Activated naive CD4-positive, alpha-beta T cell treated with anti-CD3 and anti-CD28 coated beads, Interleukin-2, amount 50 U/mL, for 72 hours (primary cell): ENCODE measurements at regions not wholly inside any gene's neighbourhood (a gene's known extent, or its start where the extent isn't known, plus 50 kb on each side); places are given as distances from the start of the nearest gene placed in this dataset.
A peak's percentile ranks its signal among the peaks of the same experiment; 100 is the strongest.

ENCODE experiments used
- ATAC-seq, 2 donors: fragments of 150-1000 bp; cut with Tn5 transposase; 2 replicates each; pipeline ENCODE4 v1.10.0; 2021; ENCODE audit warnings: mild to moderate bottlenecking in 2 of 2, moderate library complexity in 2 of 2
- DNase-seq, 2 donors: peaks; one replicate each; pipeline ENCODE4 v3.0.0; 2021 to 2022; ENCODE audit warnings: low spot score in 2 of 2
- H3K27ac Mint-ChIP-seq, 2 donors: one replicate each; pipeline ENCODE4 v1.8.0; 2022; ENCODE audit warnings: mild to moderate bottlenecking in 2 of 2, mixed read lengths in 2 of 2
- H3K36me3 Mint-ChIP-seq, 2 donors: one replicate each; pipeline ENCODE4 v1.8.0; 2022; ENCODE audit warnings: mixed read lengths in 2 of 2
- H3K9me3 Mint-ChIP-seq, 2 donors: one replicate each; pipeline ENCODE4 v1.8.0; 2022; ENCODE audit warnings: mixed read lengths in 2 of 2

- no peak for ATAC-seq
- DNase-seq = no peak
- no peaks in the 10 kb centered on the region for H3K36me3 Mint-ChIP-seq
- H3K9me3 Mint-ChIP-seq = no peaks in the 10 kb centered on the region
- H3K27ac Mint-ChIP-seq = no peak overlapping the region
Observed at GRCh38 chr9:20216438-20216837, 405.9 kb downstream of the MLLT3 start.

DNA sequence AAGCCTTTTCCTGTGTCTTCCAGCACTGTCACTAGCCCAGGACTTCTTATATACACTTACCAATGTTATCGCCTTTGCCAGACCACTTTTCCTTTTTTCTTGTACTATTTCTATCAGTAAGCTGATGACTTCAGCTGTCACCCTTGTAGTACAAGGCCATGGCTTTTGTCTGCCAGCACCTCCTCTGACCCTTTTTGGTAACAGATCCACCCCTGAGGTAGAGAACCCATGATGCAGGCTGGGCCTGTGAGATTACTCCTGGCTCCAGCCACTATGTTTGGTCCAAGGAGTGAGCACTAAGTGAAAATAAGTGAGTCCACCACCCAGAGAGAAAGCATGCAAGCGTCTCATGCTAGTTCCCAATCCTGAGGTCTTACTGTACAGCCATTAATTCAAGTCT lies 406.7 kb downstream of the MLLT3 start:
- ATAC-seq (no peak), DNase-seq (no peak)
- no peaks in the 10 kb centered on the region for H3K9me3 Mint-ChIP-seq
- no peak overlapping the region for H3K27ac Mint-ChIP-seq
- no peaks in the 10 kb centered on the region for H3K36me3 Mint-ChIP-seq

DNA sequence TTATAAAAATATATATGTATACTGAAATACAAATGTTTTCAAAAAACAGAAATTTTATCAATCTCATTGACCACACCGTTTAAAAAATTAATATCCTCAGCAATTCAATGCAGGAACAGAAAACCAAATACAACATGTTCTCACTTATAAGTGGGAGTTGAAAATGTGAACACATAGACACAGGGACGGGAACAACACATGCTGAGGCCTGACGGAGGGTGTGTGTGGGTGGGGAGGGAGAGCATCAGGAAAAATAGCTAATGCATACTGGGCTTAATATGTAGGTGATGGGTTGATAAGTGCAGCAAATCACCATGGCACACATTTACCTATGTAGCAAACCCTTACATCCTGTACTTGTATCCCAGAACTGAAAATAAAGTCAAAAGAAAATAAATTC lies 409.5 kb downstream of the MLLT3 start:
- no peak for DNase-seq
- no peak for ATAC-seq
- H3K36me3 Mint-ChIP-seq = no peaks in the 10 kb centered on the region
- no peaks in the 10 kb centered on the region for H3K9me3 Mint-ChIP-seq
- no peak overlapping the region for H3K27ac Mint-ChIP-seq

DNA sequence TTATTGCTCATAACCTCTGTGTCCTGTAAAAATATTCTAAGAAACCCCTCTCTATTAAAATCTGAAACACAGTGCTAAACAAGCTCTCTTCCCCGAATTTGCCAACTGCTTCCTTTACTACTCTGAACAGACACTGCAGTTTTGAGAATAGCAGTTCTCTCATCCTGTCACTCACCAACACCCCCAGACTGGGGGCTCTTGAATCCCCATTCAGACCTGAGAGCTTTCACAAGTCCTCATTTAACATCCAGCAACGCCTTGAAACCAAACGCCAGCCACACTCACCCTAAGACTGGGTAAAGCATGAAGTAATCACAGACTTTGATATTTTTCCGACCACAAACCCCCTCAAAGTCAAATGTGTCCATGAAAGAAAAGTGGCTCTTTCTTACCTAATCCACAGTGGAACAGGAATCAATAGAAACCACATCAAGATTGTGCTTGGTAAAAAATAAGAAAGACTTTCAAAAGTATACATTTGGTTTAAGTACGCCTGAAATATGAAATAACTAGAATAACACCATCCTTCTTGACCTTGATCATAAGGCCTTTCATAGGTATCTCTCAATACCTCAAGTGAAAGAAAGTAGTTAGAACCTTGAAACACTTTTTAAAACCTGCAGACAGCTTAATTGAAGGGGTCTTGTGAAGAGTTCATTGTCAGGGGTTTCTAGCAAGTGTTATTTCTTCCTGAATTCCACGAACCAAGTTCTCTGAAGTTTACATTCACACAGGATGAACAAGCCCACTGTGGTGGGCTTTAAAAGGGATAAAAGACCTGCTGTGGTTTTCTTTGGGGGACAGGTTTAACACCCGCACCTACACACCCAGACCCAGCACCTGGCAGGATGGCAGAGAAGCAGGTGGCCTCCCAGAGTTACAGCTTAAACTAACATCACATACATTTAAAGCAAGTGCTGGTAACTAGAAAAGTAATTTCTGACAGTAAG lies 412.6 kb downstream of the MLLT3 start:
- peak; percentile 58 to 71 for DNase-seq
- peak overlapping the region; percentile 74 to 97 for H3K27ac Mint-ChIP-seq
- H3K9me3 Mint-ChIP-seq = no peaks in the 10 kb centered on the region
- no peaks in the 10 kb centered on the region for H3K36me3 Mint-ChIP-seq
- peak; percentile 83 to 89 for ATAC-seq

- peak overlapping the region; percentile 74 to 98 for H3K27ac Mint-ChIP-seq
- H3K36me3 Mint-ChIP-seq = no peaks in the 10 kb centered on the region
- no peaks in the 10 kb centered on the region for H3K9me3 Mint-ChIP-seq
- peak in 1 of 2 donors; percentile 9 for DNase-seq
- ATAC-seq = peak; percentile 77 to 82
Observed at GRCh38 chr9:20208961-20209371, 413.3 kb downstream of the MLLT3 start.

DNA sequence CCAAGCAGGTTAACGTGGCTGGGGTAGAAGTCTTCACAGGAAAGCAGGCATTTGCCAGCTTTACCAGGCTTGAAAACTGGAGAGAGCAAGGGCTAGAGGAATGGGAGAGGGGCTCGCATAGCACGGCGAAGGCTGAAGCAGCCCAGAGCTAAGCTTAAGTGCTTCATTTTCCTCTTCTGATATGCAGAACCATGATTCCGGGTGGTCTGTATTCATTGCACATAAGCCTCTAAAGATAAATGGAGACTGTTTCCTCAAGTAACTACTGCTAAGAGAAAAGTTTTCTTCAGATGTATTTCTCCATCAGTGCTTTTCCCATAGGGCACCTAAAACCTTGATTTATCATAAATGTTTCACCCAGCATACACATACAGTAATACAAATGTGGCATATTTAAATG lies 414.1 kb downstream of the MLLT3 start:
- ATAC-seq (no peak), DNase-seq (no peak)
- no peaks in the 10 kb centered on the region for H3K36me3 Mint-ChIP-seq
- H3K27ac Mint-ChIP-seq = peak overlapping the region in 1 of 2 donors; percentile 98
- no peaks in the 10 kb centered on the region for H3K9me3 Mint-ChIP-seq

DNA sequence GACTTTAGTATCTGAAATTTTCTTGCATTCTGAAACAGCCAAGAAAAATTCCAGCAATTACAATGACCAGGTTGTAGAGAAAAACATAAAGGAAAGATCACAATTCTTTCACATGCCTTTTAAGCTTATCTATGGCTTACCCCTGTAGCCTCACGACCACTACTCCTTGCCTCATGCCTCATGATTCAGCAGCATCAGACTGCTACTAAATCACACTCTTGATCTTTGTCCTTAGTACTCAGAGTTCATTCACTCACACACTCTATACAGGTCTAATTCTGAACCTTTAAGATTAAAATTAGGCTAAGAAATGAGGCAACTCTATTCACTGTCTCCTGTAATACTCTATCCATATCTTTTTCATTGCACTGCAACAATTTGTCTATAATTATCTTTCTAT lies 415.1 kb downstream of the MLLT3 start:
- no peak overlapping the region for H3K27ac Mint-ChIP-seq
- DNase-seq = no peak
- ATAC-seq = no peak
- H3K9me3 Mint-ChIP-seq = peaks cover 0 to 5% of the 10 kb centered on the region in 2 donors
- H3K36me3 Mint-ChIP-seq = peaks cover 3 to 6% of the 10 kb centered on the region in 2 donors

DNA sequence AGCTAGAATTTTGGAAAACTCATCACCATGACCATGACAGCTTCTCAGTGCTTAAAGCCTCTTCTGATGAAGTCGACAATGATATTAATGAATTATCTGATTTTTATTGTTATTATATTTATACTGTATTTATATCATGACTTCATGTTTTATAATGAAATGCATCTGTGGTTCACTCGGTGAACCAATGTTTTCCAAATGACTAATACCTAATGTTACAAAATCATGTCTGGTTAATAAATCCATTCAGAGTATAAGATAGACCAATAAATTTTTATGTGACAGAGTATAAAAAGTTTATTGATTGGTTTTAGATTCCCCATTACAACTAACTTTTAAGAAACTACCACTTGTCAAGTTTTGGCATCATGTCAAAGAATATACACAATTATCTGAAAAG lies 416.5 kb downstream of the MLLT3 start:
- Mint-ChIP-seq H3K27ac (no peak overlapping the region), H3K36me3 (peaks cover 5 to 18% of the 10 kb centered on the region in 2 donors), H3K9me3 (peaks cover 0 to 6% of the 10 kb centered on the region in 2 donors)
- ATAC-seq = no peak
- DNase-seq = no peak

DNA sequence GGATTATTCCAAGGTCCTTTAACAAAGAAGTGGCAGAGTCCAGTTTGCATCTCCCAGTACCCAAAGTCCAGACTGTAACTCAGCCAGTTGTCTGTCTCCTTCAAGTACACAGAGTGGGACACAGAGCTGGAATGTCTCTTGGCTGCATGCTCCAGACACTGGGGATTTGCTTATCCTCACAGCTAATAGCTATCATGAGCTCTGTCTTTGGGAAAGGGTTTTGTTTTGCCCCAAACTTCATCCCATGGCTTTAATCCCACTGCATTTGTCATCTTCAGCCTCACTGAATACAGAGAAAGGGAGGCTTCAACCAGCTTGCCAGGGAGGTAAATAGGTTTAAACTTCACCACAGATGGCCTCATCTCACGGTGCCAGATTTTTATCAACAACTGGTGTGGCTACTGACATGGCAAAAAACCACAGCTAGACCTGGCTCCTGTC lies 412.2 kb upstream of the SLC24A2 start:
- DNase-seq = no peak
- H3K9me3 Mint-ChIP-seq = peaks cover 0 to 9% of the 10 kb centered on the region in 2 donors
- no peak for ATAC-seq
- H3K36me3 Mint-ChIP-seq = peaks cover 5 to 24% of the 10 kb centered on the region in 2 donors
- H3K27ac Mint-ChIP-seq = no peak overlapping the region

- no peak for DNase-seq
- Mint-ChIP-seq H3K27ac (no peak overlapping the region), H3K36me3 (peaks cover 5 to 24% of the 10 kb centered on the region in 2 donors), H3K9me3 (peaks cover 2 to 11% of the 10 kb centered on the region in 2 donors)
- ATAC-seq = no peak
Observed at GRCh38 chr9:20200581-20200980, 411.7 kb upstream of the SLC24A2 start.

DNA sequence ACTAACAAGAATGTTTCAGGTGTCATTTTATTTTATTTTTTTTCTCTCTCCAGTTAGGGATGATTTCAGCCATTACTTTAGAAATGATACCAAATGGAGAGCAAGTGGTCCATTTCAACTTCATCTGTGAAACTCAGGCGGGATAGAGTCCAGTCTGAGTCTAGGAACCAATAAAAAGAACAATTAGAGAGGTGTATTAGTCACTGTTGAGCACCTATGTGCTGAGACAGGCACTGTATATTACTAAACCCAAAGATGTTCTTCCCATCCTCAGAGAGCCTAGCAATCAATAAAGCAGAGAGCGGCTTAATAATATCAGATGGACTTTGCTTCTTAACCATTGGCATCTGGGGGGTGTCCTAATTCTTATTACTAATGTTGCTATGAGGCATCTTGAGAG lies 410.3 kb upstream of the SLC24A2 start:
- H3K36me3 Mint-ChIP-seq = peaks cover 5 to 24% of the 10 kb centered on the region in 2 donors
- peaks cover 5 to 15% of the 10 kb centered on the region in 2 donors for H3K9me3 Mint-ChIP-seq
- ATAC-seq (no peak), DNase-seq (no peak)
- H3K27ac Mint-ChIP-seq = no peak overlapping the region

GRCh38 chr9:20197976-20198685 lies 409.3 kb upstream of the SLC24A2 start:
- H3K9me3 Mint-ChIP-seq = peaks cover 5 to 20% of the 10 kb centered on the region in 2 donors
- H3K27ac Mint-ChIP-seq = no peak overlapping the region
- DNase-seq (no peak), ATAC-seq (no peak)
- H3K36me3 Mint-ChIP-seq = peaks cover 5 to 24% of the 10 kb centered on the region in 2 donors

DNA sequence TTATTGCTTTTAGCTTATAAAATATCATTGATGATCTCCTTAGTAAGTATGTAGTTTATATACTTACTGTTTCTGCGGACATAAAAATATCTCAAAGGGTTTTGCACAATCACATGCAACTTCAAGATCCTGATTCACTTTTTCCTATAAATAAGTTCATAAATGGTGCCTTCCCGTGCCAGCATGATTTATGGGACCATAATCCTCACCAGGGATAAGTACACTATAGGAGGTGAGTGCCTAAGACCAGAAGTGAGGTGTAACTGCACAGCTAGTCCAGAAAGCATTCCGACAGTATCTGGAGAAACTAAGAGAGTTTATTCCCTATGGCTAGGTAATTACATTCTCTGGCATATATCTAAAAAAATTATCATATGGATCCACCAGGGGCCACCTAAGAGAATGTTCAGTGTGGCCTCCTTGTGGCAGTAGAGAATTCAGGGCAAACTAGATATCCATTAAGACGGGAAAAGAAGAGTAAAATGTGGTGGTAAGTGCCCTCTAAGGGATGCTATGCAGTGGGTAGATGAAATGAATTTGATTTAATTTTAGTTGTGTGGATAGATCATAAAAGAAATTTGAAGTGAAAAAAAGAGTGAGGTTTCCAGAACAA lies 402.5 kb upstream of the SLC24A2 start:
- Mint-ChIP-seq H3K9me3 (peaks cover 11 to 22% of the 10 kb centered on the region in 2 donors), H3K36me3 (peaks cover 0 to 4% of the 10 kb centered on the region in 2 donors), H3K27ac (no peak overlapping the region)
- ATAC-seq (no peak), DNase-seq (no peak)

DNA sequence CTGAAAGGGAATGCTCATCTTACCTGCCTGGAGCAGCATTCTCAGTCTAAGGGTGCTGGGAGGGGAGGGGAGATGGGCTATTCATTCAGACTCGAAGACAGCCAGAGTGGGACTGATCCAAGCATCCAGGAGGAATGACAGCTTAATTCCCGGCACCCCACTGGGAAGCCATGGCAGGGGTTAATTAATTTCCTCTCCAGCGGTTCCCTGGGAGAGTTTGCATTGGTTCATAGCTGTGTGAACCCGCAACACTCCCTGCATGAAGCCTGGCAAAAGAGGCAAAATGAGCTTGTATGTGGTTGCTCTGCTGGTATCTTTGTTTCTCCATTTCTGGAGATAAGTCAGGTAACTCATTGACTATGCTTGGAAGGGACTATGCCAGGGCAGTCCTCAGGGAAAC lies 401.0 kb upstream of the SLC24A2 start:
- Mint-ChIP-seq H3K27ac (no peak overlapping the region), H3K36me3 (peaks cover 0 to 4% of the 10 kb centered on the region in 2 donors)

GRCh38 chr9:20188616-20189369 lies 400.0 kb upstream of the SLC24A2 start:
- Mint-ChIP-seq H3K9me3 (peaks cover 10 to 13% of the 10 kb centered on the region in 2 donors), H3K36me3 (peaks cover under 1 to 4% of the 10 kb centered on the region in 2 donors), H3K27ac (no peak overlapping the region)
- no peak for ATAC-seq
- no peak for DNase-seq

More for the DNA sequence above, 401.0 kb upstream of the SLC24A2 start:
- DNase-seq (no peak), ATAC-seq (no peak)
- peaks cover 8 to 17% of the 10 kb centered on the region in 2 donors for H3K9me3 Mint-ChIP-seq

DNA sequence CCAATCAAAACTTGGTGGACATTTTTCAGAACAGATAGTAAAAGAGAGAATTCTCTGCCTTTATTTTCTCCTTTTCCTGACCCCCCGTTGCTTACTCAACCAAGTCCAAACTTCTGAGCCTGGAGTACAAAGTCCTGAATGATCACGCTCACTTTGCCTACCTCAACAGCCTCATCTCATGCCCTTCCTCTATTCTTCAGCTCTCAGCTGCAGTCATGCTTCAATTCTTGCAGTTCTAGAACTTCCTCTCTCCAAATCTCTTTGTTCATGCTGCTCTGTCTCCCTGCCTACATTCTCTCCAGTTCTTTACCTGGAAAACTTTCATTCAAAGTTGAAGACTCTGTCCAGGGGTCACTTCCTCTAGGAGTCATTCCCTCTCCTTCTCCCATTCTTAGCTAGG lies 398.5 kb upstream of the SLC24A2 start:
- DNase-seq (no peak), ATAC-seq (no peak)
- Mint-ChIP-seq H3K36me3 (peaks cover 9 to 10% of the 10 kb centered on the region in 2 donors), H3K9me3 (peaks cover 14 to 17% of the 10 kb centered on the region in 2 donors), H3K27ac (no peak overlapping the region)
